ENCODE measurements at regions not wholly inside any gene's neighbourhood (a gene's known extent, or its start where the extent isn't known, plus 50 kb on each side); places are given as distances from the start of the nearest gene placed in this dataset.
A peak's percentile ranks its signal among the peaks of the same experiment; 100 is the strongest.

GRCh38 chr11:56808326-56808725 lies 59.8 kb upstream of the OR9G4 start:
- no peaks in the 10 kb centered on the region for H3K4me1 ChIP-seq (ENCODE audit: control insufficient read depth, insufficient read depth, low read length)
- H3K27ac ChIP-seq (ENCODE audit: low read depth, low read length) = no peak overlapping the region
- WGBS (ENCODE audit: insufficient coverage) = no CpG with 5 or more reads among the region's 1 CpG
- H3K4me3 ChIP-seq (ENCODE audit: low read depth, low read length) = no peak overlapping the region
- H3K36me3 ChIP-seq (ENCODE audit: control insufficient read depth, insufficient read depth, low read length) = no peaks in the 10 kb centered on the region
- no peaks in the 10 kb centered on the region for H3K27me3 ChIP-seq (ENCODE audit: control insufficient read depth, insufficient read depth, low read length)
- no peaks in the 10 kb centered on the region for H3K9me3 ChIP-seq (ENCODE audit: control insufficient read depth, insufficient read depth, low read length)
- DNase-seq (ENCODE audit: low read depth in 4 of 6, low spot score in 6 of 6) = peak in 2 of 6 donors; percentile 2 to 59

- no peak for DNase-seq (ENCODE audit: low read depth in 4 of 6, low spot score in 6 of 6)
- no peak overlapping the region for H3K4me3 ChIP-seq (ENCODE audit: low read depth, low read length)
- H3K4me1 ChIP-seq (ENCODE audit: control insufficient read depth, insufficient read depth, low read length) = no peaks in the 10 kb centered on the region
- 80% methylated on average over 1 of the region's 4 CpGs for WGBS (ENCODE audit: insufficient coverage)
- H3K9me3 ChIP-seq (ENCODE audit: control insufficient read depth, insufficient read depth, low read length) = no peaks in the 10 kb centered on the region
- H3K36me3 ChIP-seq (ENCODE audit: control insufficient read depth, insufficient read depth, low read length) = no peaks in the 10 kb centered on the region
- no peaks in the 10 kb centered on the region for H3K27me3 ChIP-seq (ENCODE audit: control insufficient read depth, insufficient read depth, low read length)
- no peak overlapping the region for H3K27ac ChIP-seq (ENCODE audit: low read depth, low read length)
These were observed 51.3 kb upstream of the OR9G4 start for GRCh38 chr11:56799691-56800210.

Data from spinal cord (tissue), 9 donors.